ENCODE measurements at regions not wholly inside any gene's neighbourhood (a gene's known extent, or its start where the extent isn't known, plus 50 kb on each side); places are given as distances from the start of the nearest gene placed in this dataset.

- TF ChIP-seq CTCF (IDR thresholded peaks at IDR 0.05; ENCODE audit: low read depth, low read length) (peak; percentile 56), EZH2phosphoT487 (IDR thresholded peaks at IDR 0.05; ENCODE audit: low read depth) (no peak)
These were observed 49.9 kb upstream of the OR4E1 start for GRCh38 chr14:21723431-21724045.

All from OCI-LY3 (cell line).